GM23248 (cell line): ENCODE measurements at regions not wholly inside any gene's neighbourhood (a gene's known extent, or its start where the extent isn't known, plus 50 kb on each side); places are given as distances from the start of the nearest gene placed in this dataset.
A peak's percentile ranks its signal among the peaks of the same experiment; 100 is the strongest.

Experiments used
- DNase-seq: peaks from one replicate; pipeline ENCODE4 v3.0.0-alpha.2; 2015
- H2AFZ ChIP-seq: fragments of 200-600 bp; sonication (generic); 2 replicates; pipeline ENCODE4 v1.6.1; 2016; ENCODE audit warnings: antibody characterized with exemption
- H3F3A ChIP-seq: fragments of 200-600 bp; sonication (generic); 2 replicates; pipeline ENCODE4 v1.6.1; 2016; ENCODE audit warnings: mild to moderate bottlenecking, antibody characterized with exemption, mixed run types; ENCODE audit not compliant: insufficient read depth
- H3K27ac ChIP-seq: fragments of 200-600 bp; sonication (generic); 2 replicates; pipeline ENCODE4 v1.5.1; 2016; ENCODE audit warnings: mild to moderate bottlenecking
- H3K27me3 ChIP-seq: fragments of 200-600 bp; sonication (generic); replicated peaks from 2 replicates; pipeline ENCODE4 v1.6.1; 2016; ENCODE audit warnings: mild to moderate bottlenecking; ENCODE audit not compliant: insufficient read depth
- H3K36me3 ChIP-seq: fragments of 200-600 bp; sonication (generic); 2 replicates; pipeline ENCODE4 v1.6.1; 2016; ENCODE audit warnings: low read depth, mild to moderate bottlenecking
- H3K4me1 ChIP-seq: fragments of 200-600 bp; sonication (generic); 2 replicates; pipeline ENCODE4 v1.6.1; 2016; ENCODE audit warnings: mild to moderate bottlenecking; ENCODE audit not compliant: insufficient read depth
- H3K4me2 ChIP-seq: fragments of 200-600 bp; sonication (generic); one replicate; pipeline ENCODE4 v1.6.1; 2016; ENCODE audit warnings: mild to moderate bottlenecking; ENCODE audit not compliant: unreplicated experiment
- H3K4me3 ChIP-seq: fragments of 200-600 bp; sonication (generic); 2 replicates; pipeline ENCODE4 v1.5.1; 2016; ENCODE audit warnings: mild to moderate bottlenecking
- H3K79me2 ChIP-seq: fragments of 200-600 bp; sonication (generic); 2 replicates; pipeline ENCODE4 v1.6.1; 2016; ENCODE audit warnings: mild to moderate bottlenecking; ENCODE audit not compliant: insufficient read depth
- H3K9ac ChIP-seq: fragments of 200-600 bp; sonication (generic); 2 replicates; pipeline ENCODE4 v1.6.1; 2016; ENCODE audit warnings: mild to moderate bottlenecking
- H3K9me2 ChIP-seq: fragments of 200-600 bp; sonication (generic); 2 replicates; pipeline ENCODE4 v1.6.1; 2016; ENCODE audit warnings: mixed run types, mild to moderate bottlenecking, moderate library complexity; ENCODE audit not compliant: insufficient read depth
- H3K9me3 ChIP-seq: fragments of 200-600 bp; sonication (generic); one replicate; pipeline ENCODE4 v1.6.1; 2017; ENCODE audit warnings: low read depth
- H4K20me1 ChIP-seq: fragments of 200-600 bp; sonication (generic); 2 replicates; pipeline ENCODE4 v1.6.0; 2016; ENCODE audit not compliant: insufficient read depth
- EZH2 ChIP-seq: fragments of 200-600 bp; sonication (generic); IDR thresholded peaks from 2 replicates; pipeline ENCODE4 v1.6.1; 2018; ENCODE audit warnings: antibody characterized with exemption, mild to moderate bottlenecking; ENCODE audit not compliant: insufficient read depth, poor library complexity, severe bottlenecking
- EZH2phosphoT487 ChIP-seq: fragments of 200-600 bp; sonication (generic); IDR thresholded peaks from 2 replicates; pipeline ENCODE4 v1.6.1; 2018; ENCODE audit warnings: antibody characterized with exemption, moderate library complexity, mild to moderate bottlenecking, low read depth; ENCODE audit not compliant: insufficient read depth
- WGBS, 2 experiments: methylation state at CpG; one replicate each; pipeline ENCODE4 v1.1.6; 2015 to 2017; ENCODE audit warnings: low lambda C conversion rate in 2 of 2, low coverage in 1 of 2; ENCODE audit errors: missing lambda C conversion rate in 2 of 2; 5-methylcytosine and 5-hydroxymethylcytosine counted together
- in situ Hi-C: fragments of 300-500 bp; cut with MboI; formaldehyde crosslinking; loops from 2 replicates; pipeline ENCODE4 v1.15.0; 2020

DNA sequence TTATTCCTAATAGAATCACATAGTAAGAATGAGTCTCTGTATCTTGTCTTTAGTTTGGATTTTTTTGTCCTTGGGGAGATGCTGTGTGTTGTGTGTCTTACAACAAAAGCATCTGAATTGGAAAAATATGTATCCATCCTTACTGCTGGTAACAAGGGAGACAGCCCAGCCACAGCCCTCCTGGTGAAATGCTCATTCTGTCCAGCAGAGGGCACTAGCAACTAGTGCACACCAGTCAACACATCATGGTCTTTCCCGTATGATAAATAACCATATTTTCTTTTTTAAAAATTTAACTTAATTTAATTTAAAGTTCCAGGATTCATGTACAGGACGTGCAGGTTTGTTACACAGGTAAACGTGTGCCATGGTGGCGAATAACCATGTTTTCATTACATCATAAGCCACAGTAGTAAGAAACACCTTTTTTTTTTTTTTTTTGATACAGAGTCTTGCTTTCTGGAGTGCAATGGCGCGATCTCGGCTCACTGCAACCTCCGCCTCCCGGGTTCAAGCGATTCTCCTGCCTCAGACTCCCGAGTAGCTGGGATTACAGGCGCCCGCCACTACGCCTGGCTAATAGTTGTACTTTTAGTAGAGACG is 245.1 kb downstream of the PTBP2 start:
- DNase-seq: peak; percentile 64
- Histone ChIP-seq H2AFZ (no peak overlapping the region), H4K20me1 (no peaks in the 10 kb centered on the region), H3K4me3 (no peak overlapping the region), H3K9me3 (no peaks in the 10 kb centered on the region), H3K9me2 (no peaks in the 10 kb centered on the region), H3K36me3 (no peaks in the 10 kb centered on the region), H3F3A (no peaks in the 10 kb centered on the region), H3K27me3 (no peaks in the 10 kb centered on the region), H3K27ac (no peak overlapping the region), H3K4me2 (no peak overlapping the region), H3K4me1 (peaks cover 8% of the 10 kb centered on the region; the same call in 1 of the 2 replicates), H3K79me2 (no peaks in the 10 kb centered on the region), H3K9ac (no peak overlapping the region)
- WGBS, 2 experiments: 71 to 74% methylated on average over 15 of the region's 15 CpGs
- TF ChIP-seq EZH2 (no peak), EZH2phosphoT487 (no peak)
- in situ Hi-C loops: loop anchor here (25.0 kb wide), 2 partner anchors 1096 to 1496 kb away; no protein-coding TSS in a partner anchor

- Histone ChIP-seq H3K79me2 (no peaks in the 10 kb centered on the region), H3K9ac (no peak overlapping the region), H3K27ac (no peak overlapping the region), H3F3A (no peaks in the 10 kb centered on the region), H3K27me3 (no peaks in the 10 kb centered on the region), H3K9me3 (no peaks in the 10 kb centered on the region), H3K4me2 (no peak overlapping the region), H2AFZ (no peak overlapping the region), H3K36me3 (no peaks in the 10 kb centered on the region), H4K20me1 (no peaks in the 10 kb centered on the region), H3K4me3 (no peak overlapping the region), H3K9me2 (no peaks in the 10 kb centered on the region), H3K4me1 (peaks cover 8% of the 10 kb centered on the region; the same call in 1 of the 2 replicates)
- in situ Hi-C loops: loop anchor here (25.0 kb wide), 2 partner anchors 1095 to 1495 kb away; no protein-coding TSS in a partner anchor
- no peak for TF ChIP-seq EZH2
- DNase-seq: no peak
- 89 to 91% methylated on average over 8 of the region's 8 CpGs for WGBS, 2 experiments
Measured at GRCh38 chr1:96967311-96967710, 245.7 kb downstream of the PTBP2 start.

DNA sequence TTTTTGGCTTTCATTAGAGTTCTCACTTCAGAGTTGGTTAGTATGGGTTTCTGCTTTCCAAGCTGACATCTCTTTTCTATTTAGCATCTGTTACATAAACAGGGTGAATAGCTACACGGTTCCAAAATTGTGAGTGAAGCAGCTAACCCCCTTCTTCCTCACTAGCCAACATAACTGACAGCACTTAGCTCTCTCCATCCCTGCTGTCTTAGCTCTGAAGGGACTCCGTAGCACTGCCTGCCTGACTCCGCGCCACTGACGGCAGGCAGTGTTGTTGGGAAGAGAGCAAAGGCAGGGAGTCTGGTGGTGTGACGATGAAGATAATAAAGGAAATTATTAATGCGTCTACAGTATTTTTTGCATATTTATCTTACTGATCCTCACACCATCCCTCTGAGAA is 247.0 kb downstream of the PTBP2 start:
- Histone ChIP-seq H3K4me2 (peak overlapping the region; percentile 18), H3K36me3 (no peaks in the 10 kb centered on the region), H4K20me1 (no peaks in the 10 kb centered on the region), H2AFZ (peak overlapping the region; percentile 57), H3K27ac (no peak overlapping the region), H3K9me3 (no peaks in the 10 kb centered on the region), H3K79me2 (no peaks in the 10 kb centered on the region), H3K9ac (no peak overlapping the region), H3K9me2 (no peaks in the 10 kb centered on the region), H3K27me3 (no peaks in the 10 kb centered on the region), H3K4me1 (peaks cover 8% of the 10 kb centered on the region; the same call in 1 of the 2 replicates), H3F3A (no peaks in the 10 kb centered on the region), H3K4me3 (no peak overlapping the region)
- 30 to 32% methylated on average over 7 of the region's 7 CpGs for WGBS, 2 experiments
- DNase-seq: peak; percentile 7
- TF ChIP-seq EZH2: no peak
- TF ChIP-seq EZH2phosphoT487: no peak
- in situ Hi-C loops: loop anchor here (25.0 kb wide), 2 partner anchors 1094 to 1494 kb away; no protein-coding TSS in a partner anchor

DNA sequence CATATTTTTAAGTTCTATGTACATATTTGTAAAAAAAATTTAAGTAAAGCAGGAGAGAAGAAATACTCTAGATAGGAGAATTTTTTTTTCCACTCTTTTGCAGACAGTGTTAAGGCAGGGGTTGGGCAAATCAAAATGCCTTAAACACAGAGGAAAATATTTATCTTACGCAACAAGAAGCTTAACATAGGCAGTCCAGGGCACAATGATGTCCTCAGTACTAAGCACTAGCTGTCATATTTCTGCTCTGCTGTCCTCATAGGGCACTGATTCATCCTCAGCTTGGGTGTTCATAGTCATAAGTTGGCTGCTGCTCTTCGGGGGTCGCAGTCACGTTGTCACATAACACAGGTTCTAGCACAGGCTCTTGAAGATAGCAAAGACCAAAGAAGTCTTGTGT is 247.4 kb downstream of the PTBP2 start:
- Histone ChIP-seq H3K4me2 (peak overlapping the region; percentile 18), H2AFZ (peak overlapping the region; percentile 57), H3K79me2 (no peaks in the 10 kb centered on the region), H4K20me1 (no peaks in the 10 kb centered on the region), H3K36me3 (no peaks in the 10 kb centered on the region), H3K9me3 (no peaks in the 10 kb centered on the region), H3K9me2 (no peaks in the 10 kb centered on the region), H3K9ac (no peak overlapping the region), H3K27me3 (no peaks in the 10 kb centered on the region), H3F3A (no peaks in the 10 kb centered on the region), H3K4me3 (no peak overlapping the region), H3K27ac (no peak overlapping the region), H3K4me1 (peaks cover 8% of the 10 kb centered on the region; the same call in 1 of the 2 replicates)
- peak; percentile 58 for DNase-seq
- no peak for TF ChIP-seq EZH2
- TF ChIP-seq EZH2phosphoT487: no peak
- 70 to 76% methylated on average over 4 of the region's 4 CpGs for WGBS, 2 experiments
- in situ Hi-C loops: loop anchor here (25.0 kb wide), 2 partner anchors 1093 to 1493 kb away; no protein-coding TSS in a partner anchor
